H9 (cell line): ENCODE measurements at regions not wholly inside any gene's neighbourhood (a gene's known extent, or its start where the extent isn't known, plus 50 kb on each side); places are given as distances from the start of the nearest gene placed in this dataset.

ENCODE experiments used
- DNase-seq: peaks from one replicate; pipeline ENCODE4 v3.0.0-alpha.2; 2017
- H2AFZ ChIP-seq: one replicate; pipeline ENCODE4 v1.6.1; 2013; ENCODE audit warnings: mild to moderate bottlenecking, low read length, control low read depth, moderate library complexity
- H2AK5ac ChIP-seq: 2 replicates; pipeline ENCODE4 v1.6.1; 2013; ENCODE audit warnings: low read length, control low read depth, mixed read lengths; ENCODE audit not compliant: insufficient read length
- H2BK120ac ChIP-seq: one replicate; pipeline ENCODE4 v1.6.1; 2013; ENCODE audit warnings: low read depth, mild to moderate bottlenecking, low read length, control low read depth, inconsistent platforms; ENCODE audit not compliant: poor library complexity, severe bottlenecking
- H2BK12ac ChIP-seq: 2 replicates; pipeline ENCODE4 v1.6.1; 2013; ENCODE audit warnings: low read length, control low read depth, mixed read lengths, low read depth; ENCODE audit not compliant: insufficient read length
- H2BK15ac ChIP-seq: 2 replicates; pipeline ENCODE4 v1.6.1; 2013; ENCODE audit warnings: low read depth, low read length, control low read depth
- H2BK20ac ChIP-seq: one replicate; pipeline ENCODE4 v1.6.1; 2013; ENCODE audit warnings: low read depth, mild to moderate bottlenecking, low read length, control low read depth, inconsistent platforms; ENCODE audit not compliant: poor library complexity, severe bottlenecking
- H2BK5ac ChIP-seq: 2 replicates; pipeline ENCODE4 v1.6.1; 2013; ENCODE audit warnings: low read length, control low read depth, mixed read lengths; ENCODE audit not compliant: insufficient read length
- H3K14ac ChIP-seq: 2 replicates; pipeline ENCODE4 v1.6.1; 2013; ENCODE audit warnings: low read length, control low read depth; ENCODE audit not compliant: insufficient read depth
- H3K18ac ChIP-seq: 2 replicates; pipeline ENCODE4 v1.6.1; 2013; ENCODE audit warnings: low read depth, mild to moderate bottlenecking, mixed read lengths, low read length, control low read depth; ENCODE audit not compliant: insufficient read length
- H3K23ac ChIP-seq: 2 replicates; pipeline ENCODE4 v1.6.1; 2013; ENCODE audit warnings: low read length, control low read depth, mixed read lengths, low read depth; ENCODE audit not compliant: insufficient read length
- H3K23me2 ChIP-seq: 2 replicates; pipeline ENCODE4 v1.6.1; 2013; ENCODE audit warnings: low read depth, mild to moderate bottlenecking, mixed read lengths, low read length, control low read depth; ENCODE audit not compliant: insufficient read length, poor library complexity, severe bottlenecking
- H3K27ac ChIP-seq: 2 replicates; pipeline ENCODE4 v1.5.1; 2013; ENCODE audit warnings: low read length, control low read depth, mixed read lengths, low read depth; ENCODE audit not compliant: insufficient read length
- H3K27me3 ChIP-seq: 2 replicates; pipeline ENCODE4 v1.6.1; 2013; ENCODE audit warnings: low read length, control low read depth, inconsistent platforms; ENCODE audit not compliant: insufficient read depth
- H3K4ac ChIP-seq: 2 replicates; pipeline ENCODE4 v1.6.1; 2013; ENCODE audit warnings: low read depth, mild to moderate bottlenecking, control low read depth, inconsistent platforms, low read length, moderate library complexity
- H3K4me1 ChIP-seq: 2 replicates; pipeline ENCODE4 v1.6.1; 2013; ENCODE audit warnings: low read length, control low read depth, inconsistent platforms; ENCODE audit not compliant: insufficient read depth
- H3K4me2 ChIP-seq: 2 replicates; pipeline ENCODE4 v1.6.1; 2013; ENCODE audit warnings: low read length, control low read depth, mixed read lengths; ENCODE audit not compliant: insufficient read length, insufficient read depth
- H3K56ac ChIP-seq: 2 replicates; pipeline ENCODE4 v1.6.1; 2013; ENCODE audit warnings: low read depth, mild to moderate bottlenecking, mixed read lengths, low read length, control low read depth; ENCODE audit not compliant: insufficient read length
- H3K79me1 ChIP-seq: 2 replicates; pipeline ENCODE4 v1.6.1; 2013; ENCODE audit warnings: low read depth, mild to moderate bottlenecking, moderate library complexity, low read length, control low read depth, inconsistent platforms; ENCODE audit not compliant: insufficient read depth, poor library complexity, severe bottlenecking
- H3K79me2 ChIP-seq: 2 replicates; pipeline ENCODE4 v1.6.1; 2013; ENCODE audit warnings: low read length, control low read depth, inconsistent platforms; ENCODE audit not compliant: insufficient read depth
- H3K9ac ChIP-seq: 2 replicates; pipeline ENCODE4 v1.6.1; 2013; ENCODE audit warnings: low read length, control low read depth, mixed read lengths; ENCODE audit not compliant: insufficient read length; ENCODE audit errors: extremely low read depth
- H3K9me3 ChIP-seq: one replicate; pipeline ENCODE4 v1.6.1; 2013; ENCODE audit warnings: low read depth, low read length, inconsistent platforms; ENCODE audit not compliant: control insufficient read depth
- H3T11ph ChIP-seq: one replicate; pipeline ENCODE4 v1.6.1; 2013; ENCODE audit warnings: mild to moderate bottlenecking, low read length, control low read depth, inconsistent platforms
- H4K20me1 ChIP-seq: one replicate; pipeline ENCODE4 v1.6.1; 2013; ENCODE audit not compliant: control insufficient read depth, insufficient read length, insufficient read depth
- H4K5ac ChIP-seq: 2 replicates; pipeline ENCODE4 v1.6.1; 2013; ENCODE audit warnings: low read depth, mild to moderate bottlenecking, mixed read lengths, low read length, control low read depth; ENCODE audit not compliant: insufficient read length
- H4K8ac ChIP-seq: replicated peaks from 2 replicates; pipeline ENCODE4 v1.6.1; 2013; ENCODE audit warnings: low read length, control low read depth, mixed read lengths, low read depth; ENCODE audit not compliant: insufficient read length
- H4K91ac ChIP-seq: 2 replicates; pipeline ENCODE4 v1.6.1; 2013; ENCODE audit warnings: low read depth, mild to moderate bottlenecking, moderate library complexity, mixed read lengths, low read length, control low read depth; ENCODE audit not compliant: insufficient read length
- H3K27ac Mint-ChIP-seq, 3 experiments: 2 replicates in 2 of 3; 3 replicates in 1 of 3; pipeline ENCODE4 v1.8.0; 2020 to 2021; ENCODE audit warnings: mixed read lengths in 3 of 3, mild to moderate bottlenecking in 1 of 3, moderate library complexity in 1 of 3
- H3K27me3 Mint-ChIP-seq: 2 replicates; pipeline ENCODE4 v1.8.0; 2021; ENCODE audit warnings: low read depth, mild to moderate bottlenecking, moderate library complexity, mixed read lengths
- H3K36me3 Mint-ChIP-seq, 3 experiments: 2 replicates in 2 of 3; 3 replicates in 1 of 3; pipeline ENCODE4 v1.8.0; 2020 to 2021; ENCODE audit warnings: low read depth in 3 of 3, mixed read lengths in 3 of 3; ENCODE audit not compliant: insufficient read depth in 1 of 3
- H3K4me1 Mint-ChIP-seq, 2 experiments: 2 replicates each; pipeline ENCODE4 v1.8.0; 2020; ENCODE audit warnings: mixed read lengths in 2 of 2
- H3K4me3 Mint-ChIP-seq, 2 experiments: 2 replicates in 1 of 2; 3 replicates in 1 of 2; pipeline ENCODE4 v1.8.0; 2020 to 2021; ENCODE audit warnings: mild to moderate bottlenecking in 2 of 2, mixed read lengths in 2 of 2, moderate library complexity in 1 of 2
- H3K9me3 Mint-ChIP-seq, 2 experiments: 2 replicates in 1 of 2; 3 replicates in 1 of 2; pipeline ENCODE4 v1.8.0; 2020; ENCODE audit warnings: mild to moderate bottlenecking in 2 of 2, mixed read lengths in 2 of 2, moderate library complexity in 1 of 2
- CTCF ChIP-seq: fragments of 200-600 bp; sonication (generic); conservative IDR thresholded peaks from 3 replicates; pipeline ENCODE4 v1.8.0; 2021; ENCODE audit warnings: antibody characterized with exemption, mild to moderate bottlenecking
- WGBS: extraction: QIAGEN DNeasy Blood & Tissue Kit; methylation state at CpG from one replicate; pipeline ENCODE4 v1.1.7; 2013; ENCODE audit warnings: missing lambda C conversion rate, low lambda C conversion rate, mixed read lengths; ENCODE audit not compliant: insufficient read length; ENCODE audit errors: extremely low coverage; 5-methylcytosine and 5-hydroxymethylcytosine counted together

- H3K4me1 ChIP-seq = no peaks in the 10 kb centered on the region
- no peak overlapping the region for H4K5ac ChIP-seq
- H2BK5ac ChIP-seq = no peak overlapping the region
- Mint-ChIP-seq H3K27ac (no peak overlapping the region), H3K9me3 (peaks cover 0 to 5% of the 10 kb centered on the region in 2 experiments; a peak in 4 of 5 replicates), H3K27me3 (peaks cover 11% of the 10 kb centered on the region), H3K36me3 (no peaks in the 10 kb centered on the region), H3K4me3 (no peak overlapping the region), H3K4me1 (no peaks in the 10 kb centered on the region)
- H3K14ac ChIP-seq = no peak overlapping the region
- no peak overlapping the region for H3K4me2 ChIP-seq
- no peak overlapping the region for H3K56ac ChIP-seq
- no CpG with 5 or more reads among the region's 1 CpG for WGBS
- DNase-seq = no peak
- no peak overlapping the region for H4K8ac ChIP-seq
- H2AFZ ChIP-seq = no peak overlapping the region
- no peak overlapping the region for H3K9ac ChIP-seq
- no peak overlapping the region for H4K91ac ChIP-seq
- no peak overlapping the region for H3T11ph ChIP-seq
- H2BK120ac ChIP-seq = no peak overlapping the region
- H2BK12ac ChIP-seq = no peak overlapping the region
- no peak overlapping the region for H3K4ac ChIP-seq
- H3K9me3 ChIP-seq = no peaks in the 10 kb centered on the region
- no peak overlapping the region for H2BK15ac ChIP-seq
- H3K23me2 ChIP-seq = no peaks in the 10 kb centered on the region
- no peak overlapping the region for H3K27ac ChIP-seq
- no peaks in the 10 kb centered on the region for H4K20me1 ChIP-seq
- no peak for TF ChIP-seq CTCF
- no peak overlapping the region for H3K23ac ChIP-seq
- H3K27me3 ChIP-seq = no peaks in the 10 kb centered on the region
- no peak overlapping the region for H2AK5ac ChIP-seq
- H2BK20ac ChIP-seq = no peak overlapping the region
- no peaks in the 10 kb centered on the region for H3K79me2 ChIP-seq
- H3K79me1 ChIP-seq = no peaks in the 10 kb centered on the region
- no peak overlapping the region for H3K18ac ChIP-seq
These were observed 64.6 kb upstream of the ZBTB7C start for GRCh38 chr18:48473816-48474215.
